ENCODE measurements at regions not wholly inside any gene's neighbourhood (a gene's known extent, or its start where the extent isn't known, plus 50 kb on each side); places are given as distances from the start of the nearest gene placed in this dataset.

DNA sequence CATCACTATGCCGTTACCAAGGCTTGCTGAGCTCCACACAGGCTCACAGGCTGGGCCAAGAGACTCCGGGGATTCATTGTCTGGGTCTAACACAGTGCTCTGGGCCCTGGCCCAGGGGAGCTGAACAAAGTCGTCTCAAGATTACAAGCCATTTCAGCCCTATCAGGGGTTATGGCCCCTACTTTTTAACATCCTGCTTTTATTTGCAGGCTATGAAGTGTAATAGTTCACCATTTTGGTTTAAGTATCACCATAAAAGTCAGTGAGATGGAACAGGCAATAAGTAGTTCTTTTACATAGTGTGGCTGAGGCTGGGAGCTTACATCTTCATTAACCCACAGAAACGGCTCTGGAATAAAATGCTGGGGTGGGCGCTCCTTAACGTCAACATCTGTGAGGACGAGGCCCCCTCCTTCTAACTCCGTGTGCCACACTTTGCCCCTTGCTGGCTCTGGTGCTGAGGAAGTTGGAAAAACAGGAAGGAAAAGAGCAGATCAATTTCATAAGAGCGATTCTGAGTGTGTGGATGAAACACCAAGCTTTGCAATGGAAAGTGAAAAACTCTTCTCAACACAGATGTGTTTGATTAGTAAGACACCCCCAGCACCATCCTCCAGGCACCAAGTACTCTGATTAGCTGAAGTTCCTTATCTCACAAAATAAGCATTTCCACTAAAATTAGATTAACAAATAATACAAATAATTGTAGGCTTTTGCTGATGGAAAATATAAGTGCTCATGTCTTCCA lies 447.3 kb downstream of the MAFB start:
- TF ChIP-seq, protein P1, sequence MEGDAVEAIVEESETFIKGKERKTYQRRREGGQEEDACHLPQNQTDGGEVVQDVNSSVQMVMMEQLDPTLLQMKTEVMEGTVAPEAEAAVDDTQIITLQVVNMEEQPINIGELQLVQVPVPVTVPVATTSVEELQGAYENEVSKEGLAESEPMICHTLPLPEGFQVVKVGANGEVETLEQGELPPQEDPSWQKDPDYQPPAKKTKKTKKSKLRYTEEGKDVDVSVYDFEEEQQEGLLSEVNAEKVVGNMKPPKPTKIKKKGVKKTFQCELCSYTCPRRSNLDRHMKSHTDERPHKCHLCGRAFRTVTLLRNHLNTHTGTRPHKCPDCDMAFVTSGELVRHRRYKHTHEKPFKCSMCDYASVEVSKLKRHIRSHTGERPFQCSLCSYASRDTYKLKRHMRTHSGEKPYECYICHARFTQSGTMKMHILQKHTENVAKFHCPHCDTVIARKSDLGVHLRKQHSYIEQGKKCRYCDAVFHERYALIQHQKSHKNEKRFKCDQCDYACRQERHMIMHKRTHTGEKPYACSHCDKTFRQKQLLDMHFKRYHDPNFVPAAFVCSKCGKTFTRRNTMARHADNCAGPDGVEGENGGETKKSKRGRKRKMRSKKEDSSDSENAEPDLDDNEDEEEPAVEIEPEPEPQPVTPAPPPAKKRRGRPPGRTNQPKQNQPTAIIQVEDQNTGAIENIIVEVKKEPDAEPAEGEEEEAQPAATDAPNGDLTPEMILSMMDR (IDR thresholded peaks at IDR 0.05) = no peak
- TF ChIP-seq POLR2A (IDR thresholded peaks at IDR 0.05) = no peak
